GM18858 (cell line): ENCODE measurements at regions not wholly inside any gene's neighbourhood (a gene's known extent, or its start where the extent isn't known, plus 50 kb on each side); places are given as distances from the start of the nearest gene placed in this dataset.
"Not testable (repeated sequence)": the region's sequence is repeated elsewhere in the genome, so short reads cannot be mapped to it uniquely, and the experiment has no call there.

Experiments used
- ATAC-seq: cut with Tn5 transposase; IDR thresholded peaks from one replicate; pipeline ENCODE4 v1.9.1; 2021; ENCODE audit not compliant: unreplicated experiment

GRCh38 chr6:19210849-19211590 lies 626.1 kb upstream of the ID4 start:
- no peak for ATAC-seq

GRCh38 chr6:19214231-19214630 lies 622.9 kb upstream of the ID4 start:
- ATAC-seq = no peak

GRCh38 chr6:19219931-19220330 lies 617.2 kb upstream of the ID4 start:
- no peak for ATAC-seq

- ATAC-seq = no peak
Measured at GRCh38 chr6:19231878-19232561, 605.1 kb upstream of the ID4 start.

- ATAC-seq = no peak
Measured at GRCh38 chr6:19245656-19246055, 591.5 kb upstream of the ID4 start.

GRCh38 chr6:19247181-19247580 lies 590.0 kb upstream of the ID4 start:
- not testable (repeated sequence) for ATAC-seq

- ATAC-seq = not testable (repeated sequence)
Measured at GRCh38 chr6:19256123-19256522, 581.0 kb upstream of the ID4 start.

- no peak for ATAC-seq
Measured at GRCh38 chr6:19261642-19262041, 575.5 kb upstream of the ID4 start.

- no peak for ATAC-seq
Measured at GRCh38 chr6:19268117-19268516, 569.1 kb upstream of the ID4 start.

GRCh38 chr6:19268718-19269117 lies 568.5 kb upstream of the ID4 start:
- no peak for ATAC-seq

GRCh38 chr6:19269341-19269898 lies 567.8 kb upstream of the ID4 start:
- ATAC-seq = no peak

- ATAC-seq = no peak
Measured at GRCh38 chr6:19270616-19271015, 566.6 kb upstream of the ID4 start.

GRCh38 chr6:19279273-19279684 lies 557.9 kb upstream of the ID4 start:
- ATAC-seq = no peak

- ATAC-seq = no peak
Measured at GRCh38 chr6:19287928-19288327, 549.2 kb upstream of the ID4 start.

- ATAC-seq = no peak
Measured at GRCh38 chr6:19289457-19289856, 547.7 kb upstream of the ID4 start.

GRCh38 chr6:19297880-19298279 lies 539.3 kb upstream of the ID4 start:
- no peak for ATAC-seq

GRCh38 chr6:19298421-19298820 lies 538.7 kb upstream of the ID4 start:
- ATAC-seq = no peak

- no peak for ATAC-seq
Measured at GRCh38 chr6:19299129-19299528, 538.0 kb upstream of the ID4 start.

GRCh38 chr6:19301980-19302379 lies 535.2 kb upstream of the ID4 start:
- ATAC-seq = no peak

GRCh38 chr6:19303383-19303782 lies 533.8 kb upstream of the ID4 start:
- ATAC-seq = no peak

- ATAC-seq = no peak
Measured at GRCh38 chr6:19309661-19310060, 527.5 kb upstream of the ID4 start.

- no peak for ATAC-seq
Measured at GRCh38 chr6:19311786-19312185, 525.4 kb upstream of the ID4 start.
